Heart left ventricle (tissue), 13 donors: ENCODE measurements at regions not wholly inside any gene's neighbourhood (a gene's known extent, or its start where the extent isn't known, plus 50 kb on each side); places are given as distances from the start of the nearest gene placed in this dataset.

Experiments
- CTCF ChIP-seq, 12 donors: fragments of 200-600 bp; sonication (generic) in 4 of 12; IDR thresholded peaks; one replicate each; pipeline versions ENCODE4 v1.5.0 to v1.8.0; 2018 to 2022; ENCODE audit warnings: antibody characterized with exemption in 12 of 12, mild to moderate bottlenecking in 5 of 12
- POLR2A ChIP-seq, 2 donors: fragments of 450-650 bp; IDR thresholded peaks; one replicate each; pipeline ENCODE4 v1.6.1; 2017; ENCODE audit warnings: antibody characterized with exemption in 2 of 2, mild to moderate bottlenecking in 2 of 2, moderate library complexity in 2 of 2
- donor health status: ischemic (EF 13 %, LVEDD 7.1; RV severe dilation, severe dysfunction).
- donor health status: DM: no; HTN: yes; CAD: no.
- donor health status: DM: no; HTN: no; CAD: no.
- donor health status: ischemic (EF 25% LVEDD 6.9; RV normal size, moderate dysfunction).
- donor health status: ischemic (EF 25% LVEDD 5.7; RV mildly dilated, moderate dysfunction).
- donor health status: ischemic (EF 35%, LVEDD 5.7; RV mildly dilated, moderate dysfunction).
- donor health status: nonischemic (EF 11% LVEDD 7.7; RV severe dilation, severe dysfunction).
- donor health status: DM: yes; HTN: yes; CAD: no.
- donor health status: PGD.
- donor health status: ischemic (EF 29% LVEDD 5.4; RV normal size, mild dysfunction).
- donor health status: nonischemic (EF 23%, LVEDD 6.1; RV moderate dilation, normal function).

GRCh38 chrX:13499736-13500135 is 69.7 kb upstream of the EGFL6 start:
- TF ChIP-seq CTCF (IDR thresholded peaks at IDR 0.05) = no peak
- TF ChIP-seq POLR2A (IDR thresholded peaks at IDR 0.05) = no peak
